CD4-positive, alpha-beta T cell treated with Interferon gamma for 1 hour (primary cell): ENCODE measurements at regions not wholly inside any gene's neighbourhood (a gene's known extent, or its start where the extent isn't known, plus 50 kb on each side); places are given as distances from the start of the nearest gene placed in this dataset.
"Not testable (repeated sequence)": the region's sequence is repeated elsewhere in the genome, so short reads cannot be mapped to it uniquely, and the experiment has no call there.

Experiments used
- DNase-seq: peaks from one replicate; pipeline ENCODE4 v3.0.0-alpha.2; 2020

DNA sequence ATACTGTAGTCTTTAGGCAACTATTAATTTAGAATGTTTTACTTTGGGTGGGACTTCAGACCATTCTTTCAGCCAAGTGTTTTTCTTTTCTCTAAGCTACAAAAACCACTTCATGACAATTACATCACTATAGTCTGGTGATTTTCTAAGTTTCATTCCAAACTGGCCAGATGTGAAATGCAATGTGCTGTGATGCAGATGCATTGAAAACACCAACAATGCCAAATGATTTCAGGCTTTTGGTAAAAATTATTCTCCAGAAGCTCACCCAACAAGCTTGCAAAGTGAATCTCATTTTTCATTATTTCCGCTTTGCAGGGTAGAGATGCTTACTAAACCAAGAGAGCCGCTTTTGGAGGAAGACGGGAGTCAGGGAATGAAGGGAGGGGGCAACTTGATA, 118.4 kb upstream of the ANK3 start:
- DNase-seq, result no peak

DNA sequence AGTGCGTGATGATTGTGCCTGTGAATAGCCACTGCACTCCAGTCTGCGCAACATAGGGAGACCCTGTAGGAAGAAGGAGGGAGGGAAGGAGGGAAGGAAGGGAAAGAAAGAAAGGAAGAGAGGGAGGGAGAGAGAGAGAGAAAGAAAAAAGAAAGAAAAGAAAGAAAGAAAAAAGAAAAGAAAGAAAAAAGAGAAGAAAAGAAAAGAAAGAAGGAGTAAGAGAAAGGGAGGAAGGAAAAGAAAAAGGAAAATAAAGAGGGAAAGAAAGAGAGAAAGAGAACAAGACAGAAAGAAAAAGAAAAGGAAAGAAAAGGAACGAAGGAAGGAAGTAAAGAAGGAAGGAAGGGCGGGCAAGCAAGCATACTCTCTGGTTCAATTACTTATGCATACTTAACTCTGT, 112.9 kb upstream of the ANK3 start:
- no peak for DNase-seq

DNA sequence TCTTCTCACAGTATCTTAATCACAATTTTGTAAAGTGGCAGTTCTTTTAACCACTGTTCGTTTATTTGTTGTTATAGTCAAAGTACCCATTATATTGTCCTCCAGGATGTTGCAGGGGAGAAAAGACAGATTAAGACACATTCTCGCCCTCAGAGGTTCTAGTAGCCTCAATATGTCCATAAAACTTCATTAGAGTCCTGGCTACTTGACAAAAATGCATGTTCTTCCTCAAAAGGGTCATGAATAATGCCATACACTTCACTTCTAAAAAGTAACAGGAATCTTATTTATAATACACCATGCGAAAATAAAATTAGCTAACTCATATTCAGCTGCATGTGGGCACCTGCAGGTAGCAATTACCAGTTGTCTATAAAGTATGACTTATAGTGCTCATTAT, 109.3 kb upstream of the ANK3 start:
- DNase-seq, result no peak

DNA sequence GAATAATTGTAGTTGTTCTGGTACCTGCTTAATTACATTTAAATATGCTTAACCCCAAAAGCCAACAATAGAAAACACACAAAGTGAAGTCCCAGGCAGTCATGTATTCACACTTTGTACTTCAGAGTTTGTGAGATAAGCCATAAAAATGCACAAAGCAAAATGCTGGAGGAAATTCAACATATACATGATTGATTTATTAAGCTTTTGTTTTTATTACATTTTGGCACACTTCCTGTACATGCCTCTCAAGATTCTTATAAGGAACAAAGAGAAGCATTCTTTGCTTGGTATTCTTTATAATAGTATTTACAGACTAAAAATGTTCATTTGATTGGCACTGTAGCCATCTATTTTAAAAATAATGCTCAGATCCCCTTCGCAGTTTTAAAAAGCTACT, 107.7 kb upstream of the ANK3 start:
- DNase-seq, result no peak

DNA sequence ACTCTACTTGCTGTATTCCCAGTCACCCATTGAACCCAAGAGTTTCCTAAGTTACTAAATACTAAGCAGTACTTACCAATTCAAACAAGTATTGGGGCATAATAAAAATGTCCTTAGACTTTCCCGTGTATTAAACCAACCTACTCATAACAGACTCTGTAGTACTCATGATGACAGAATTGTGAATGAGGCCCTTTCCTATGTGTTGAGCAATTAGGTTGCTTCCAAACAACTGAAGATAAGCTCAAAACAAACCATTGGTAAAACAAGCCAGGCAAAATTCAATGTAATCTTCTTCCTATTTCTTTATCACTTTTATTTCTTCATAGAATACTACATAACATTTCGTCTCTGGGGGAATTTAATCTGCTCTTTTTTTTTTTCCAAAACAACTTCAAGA, 106.5 kb upstream of the ANK3 start:
- DNase-seq, result no peak

DNA sequence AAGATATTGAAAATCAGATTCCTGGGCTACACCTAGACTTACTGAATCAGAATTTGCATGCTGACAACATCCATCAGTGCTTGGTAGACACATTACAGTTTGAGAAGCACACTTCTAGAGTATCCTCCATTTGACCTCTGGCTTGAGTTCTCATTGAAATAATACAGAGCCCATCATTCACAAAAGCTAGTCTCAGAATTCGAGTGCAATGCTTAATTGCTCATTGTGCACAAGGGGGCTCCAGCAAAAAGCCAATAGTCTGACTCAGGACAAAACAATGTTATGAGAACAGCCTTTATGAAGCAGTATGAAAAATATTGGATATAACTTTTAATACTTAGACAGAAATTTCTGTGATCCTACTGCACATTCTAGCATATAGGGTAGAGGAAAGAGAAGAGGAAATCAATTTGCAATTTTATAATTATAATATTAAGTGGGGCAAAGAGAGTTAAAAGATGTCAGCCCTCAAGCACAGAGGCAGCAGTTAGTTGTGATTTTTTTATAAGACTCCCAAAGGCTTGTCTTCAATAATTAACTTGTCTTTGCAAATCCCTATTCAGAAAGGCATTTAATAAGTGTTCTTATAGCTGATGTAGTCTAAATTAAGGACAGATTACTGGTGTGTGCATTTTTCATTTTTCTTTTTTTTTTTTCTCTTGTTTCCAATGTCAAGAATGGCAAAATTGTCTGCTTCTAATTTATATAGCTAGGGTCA, 105.8 kb upstream of the ANK3 start:
- DNase-seq, result no peak

DNA sequence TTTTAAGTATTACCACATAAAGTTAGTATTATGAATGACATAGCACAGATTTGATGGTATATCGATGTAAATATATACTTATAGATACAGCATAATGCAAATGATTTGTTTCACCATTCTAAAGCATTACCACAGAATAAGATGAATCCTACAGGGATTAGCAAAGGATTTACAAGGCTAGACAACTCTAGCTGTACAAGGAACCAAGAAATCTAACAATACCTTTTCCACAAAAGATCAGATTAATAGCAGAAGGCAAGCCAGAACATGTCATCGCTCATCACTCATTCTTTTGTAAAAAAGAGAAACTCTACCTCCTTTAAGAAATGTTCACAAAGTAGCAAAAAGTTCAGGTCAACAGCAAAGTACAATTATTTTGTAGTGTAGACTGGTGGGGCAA, 105.1 kb upstream of the ANK3 start:
- no peak for DNase-seq

DNA sequence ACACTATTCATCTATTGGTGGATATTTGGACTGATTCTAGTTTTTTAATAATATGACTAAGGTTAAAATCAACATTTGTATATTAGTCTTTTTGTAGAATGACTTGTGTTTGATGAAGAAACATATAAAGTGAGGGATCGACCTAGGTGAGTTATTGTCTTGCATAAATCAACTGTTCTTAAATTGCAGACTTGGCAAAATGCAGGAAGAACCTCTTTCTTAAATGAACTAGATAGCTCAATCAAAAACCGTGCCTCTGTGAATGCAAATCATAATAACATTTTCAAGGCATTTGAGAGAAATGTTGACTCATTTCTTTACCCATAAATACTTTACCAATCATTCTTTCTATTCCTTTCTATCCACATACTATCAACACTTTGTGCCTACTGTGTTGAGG, 101.5 kb upstream of the ANK3 start:
- no peak for DNase-seq

DNA sequence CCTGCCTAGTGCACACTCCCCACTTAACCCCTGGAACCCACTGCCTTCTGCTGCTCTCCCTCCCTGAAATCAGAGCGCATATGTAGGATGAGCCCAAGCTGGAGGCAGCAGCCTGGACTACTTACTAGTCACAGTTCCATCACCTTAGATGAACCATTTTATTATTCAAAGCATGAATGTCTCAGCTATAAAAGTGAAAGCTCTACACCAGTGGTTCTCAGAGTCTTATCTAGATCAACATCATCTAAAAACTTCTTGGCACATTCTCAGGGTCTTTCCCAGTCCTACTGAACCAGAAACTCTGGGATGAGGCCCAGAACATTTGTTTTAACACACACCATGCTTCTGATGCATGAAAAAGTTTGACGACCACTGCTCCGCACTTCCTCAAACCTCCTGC, 100.3 kb upstream of the ANK3 start:
- no peak for DNase-seq

DNA sequence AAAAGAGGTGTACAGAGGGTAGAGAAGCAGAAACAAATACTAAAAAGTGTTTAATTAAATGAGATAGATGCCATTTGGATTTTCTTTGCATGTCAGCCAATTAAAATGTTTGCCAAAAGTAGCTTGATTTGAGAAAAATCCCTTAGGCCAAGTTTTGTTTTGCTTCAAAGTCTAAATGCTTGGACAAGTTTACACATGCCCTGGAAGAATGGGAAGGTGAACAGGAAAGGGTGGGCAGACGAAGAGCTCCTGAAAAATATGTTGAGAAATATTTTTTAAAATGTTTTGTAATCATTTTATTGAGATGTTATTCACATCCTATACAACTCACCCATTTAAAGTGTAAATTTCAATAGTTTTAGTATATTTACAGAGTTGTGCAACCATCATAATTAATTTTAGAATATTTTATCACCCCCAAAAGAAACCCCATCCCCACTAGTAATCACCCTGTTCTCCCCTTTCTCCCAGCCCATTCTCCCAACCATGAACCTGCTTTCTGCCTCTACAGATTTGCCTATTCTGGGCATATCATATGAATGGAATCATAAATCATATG, 98.5 kb upstream of the ANK3 start:
- DNase-seq, result no peak

DNA sequence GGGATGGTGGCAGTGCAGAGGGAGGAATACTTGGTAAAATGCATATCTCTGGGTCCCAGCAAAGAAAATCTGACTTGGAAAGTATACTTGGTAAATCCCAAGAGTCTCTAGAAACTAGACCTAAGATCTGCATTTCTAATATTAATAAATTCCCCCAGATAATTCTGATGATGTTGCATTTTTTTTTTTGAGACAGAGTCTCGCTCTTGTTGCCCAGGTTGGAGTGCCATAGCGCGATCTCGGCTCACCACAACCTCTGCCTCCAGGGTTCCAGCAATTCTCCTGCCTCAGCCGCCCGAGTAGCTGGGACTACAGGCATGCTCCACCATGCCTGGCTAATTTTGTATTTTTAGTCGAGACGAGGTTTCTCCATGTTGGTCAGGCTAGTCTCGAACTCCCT, 97.9 kb upstream of the ANK3 start:
- DNase-seq, result no peak

DNA sequence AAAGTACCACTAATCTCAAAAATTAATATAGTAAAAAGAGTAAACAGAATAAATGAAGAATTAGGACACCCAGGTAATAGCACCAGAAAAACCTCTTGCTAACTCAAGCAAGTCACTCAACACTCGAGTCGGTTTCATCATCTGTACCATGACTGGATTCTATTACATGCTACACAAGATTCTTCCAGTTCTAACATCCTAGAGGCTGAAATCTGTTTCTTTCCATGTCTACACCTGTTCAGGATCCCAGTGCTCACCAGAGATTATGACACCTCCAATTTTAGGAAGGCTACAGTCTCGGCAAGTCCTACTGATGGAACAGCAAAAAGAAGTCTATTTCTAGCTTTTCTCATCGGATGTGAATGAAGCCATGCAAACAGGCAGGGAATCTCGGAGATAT, 95.3 kb upstream of the ANK3 start:
- no peak for DNase-seq

DNA sequence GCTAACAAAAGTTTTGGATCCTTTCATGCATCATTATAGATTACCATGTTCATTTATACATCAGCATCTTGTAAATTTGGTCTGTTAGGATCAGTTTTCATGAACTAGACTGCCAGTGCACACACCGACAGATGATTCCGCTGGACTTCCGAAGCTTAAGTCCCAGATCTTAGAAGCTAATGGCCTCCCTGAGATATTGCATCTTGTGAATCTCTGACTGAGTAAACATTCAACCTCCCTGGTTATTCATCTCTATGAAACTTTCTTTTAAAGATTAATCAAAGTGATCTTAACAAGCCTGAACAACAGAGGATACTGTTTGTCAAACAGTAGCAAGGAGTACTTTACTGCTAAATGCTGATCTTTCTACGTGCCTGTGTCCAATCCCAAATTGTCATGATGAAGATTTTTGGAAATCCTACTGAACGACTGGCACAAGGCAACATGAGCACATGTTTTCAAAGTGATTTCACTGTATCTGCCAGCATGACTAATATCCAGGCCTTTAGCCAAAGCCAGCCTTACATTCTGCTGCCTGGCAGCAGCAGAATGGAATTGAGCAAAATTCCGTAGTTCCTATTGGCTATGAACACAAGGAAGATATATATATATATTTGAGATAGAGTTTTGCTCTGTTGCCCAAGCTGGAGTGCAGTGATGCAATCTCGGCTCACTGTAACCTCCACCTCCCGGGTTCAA, 91.3 kb upstream of the ANK3 start:
- no peak for DNase-seq

DNA sequence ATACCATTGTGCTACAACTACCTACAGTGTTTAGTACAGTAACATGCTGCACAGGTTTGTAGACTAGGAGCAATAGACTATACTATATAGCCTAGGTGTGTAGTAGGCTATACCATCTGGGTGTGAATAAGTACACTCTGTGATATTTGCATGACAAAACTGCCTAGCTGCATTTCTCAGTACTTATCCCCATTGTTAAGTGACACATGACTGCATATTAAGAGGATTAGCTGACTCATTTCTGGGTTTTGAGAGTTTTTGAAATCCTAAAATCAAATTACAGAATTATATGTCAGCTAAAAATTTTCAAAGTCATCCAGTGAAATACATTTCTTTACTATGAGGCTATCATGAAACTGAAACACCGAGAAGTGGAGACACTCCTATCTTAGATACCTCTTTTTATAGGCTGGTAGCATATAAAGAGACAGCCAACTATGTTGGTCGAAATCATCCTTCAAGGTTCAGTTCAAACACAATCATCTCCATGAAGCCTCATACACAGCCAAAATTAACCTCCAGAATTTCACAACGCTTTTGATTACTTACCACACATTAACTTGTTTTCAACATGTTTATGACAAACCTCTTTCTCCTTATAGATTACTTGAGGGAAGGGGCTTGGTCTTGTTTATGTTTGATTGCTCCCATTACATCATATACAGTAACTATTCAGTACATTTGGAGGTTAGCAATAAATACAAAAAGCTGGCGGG, 89.8 kb upstream of the ANK3 start:
- no peak for DNase-seq

DNA sequence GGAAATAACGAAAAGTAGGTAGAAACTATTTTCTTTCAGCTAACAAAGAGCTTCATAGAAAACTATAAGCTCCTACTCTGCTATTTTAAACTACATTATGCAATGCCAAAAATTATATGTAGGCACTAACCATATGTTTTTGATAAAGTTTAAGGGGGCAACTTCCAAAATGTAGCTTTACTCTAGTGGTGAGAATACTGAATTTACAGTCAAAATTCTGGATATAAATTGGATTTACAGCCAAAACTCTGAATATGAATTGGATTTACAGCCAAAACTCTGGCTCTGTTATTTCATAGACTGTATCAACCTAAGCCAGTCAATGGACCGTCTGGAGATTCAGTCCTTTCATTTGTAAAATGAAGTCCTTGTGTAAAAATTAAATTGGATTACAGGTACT, 86.8 kb upstream of the ANK3 start:
- no peak for DNase-seq

DNA sequence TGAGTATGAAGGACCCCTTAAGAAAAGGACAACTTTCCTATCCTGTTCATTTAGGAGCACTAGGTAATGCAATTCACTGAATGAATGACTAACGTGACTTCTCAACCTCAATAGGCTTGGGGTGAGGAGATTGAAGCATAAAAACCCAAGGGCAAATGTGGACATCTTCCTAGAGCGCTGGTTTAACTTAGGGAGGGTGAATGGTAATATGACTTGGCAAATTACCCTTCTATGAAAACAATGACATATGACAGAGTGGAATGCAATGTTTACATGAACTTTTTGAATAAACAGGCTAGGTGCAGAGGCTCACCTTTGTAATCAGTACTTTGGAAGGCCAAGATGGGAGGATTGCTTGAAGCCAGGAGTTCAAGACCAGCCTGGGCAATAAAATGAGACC, 83.9 kb upstream of the ANK3 start:
- no peak for DNase-seq

DNA sequence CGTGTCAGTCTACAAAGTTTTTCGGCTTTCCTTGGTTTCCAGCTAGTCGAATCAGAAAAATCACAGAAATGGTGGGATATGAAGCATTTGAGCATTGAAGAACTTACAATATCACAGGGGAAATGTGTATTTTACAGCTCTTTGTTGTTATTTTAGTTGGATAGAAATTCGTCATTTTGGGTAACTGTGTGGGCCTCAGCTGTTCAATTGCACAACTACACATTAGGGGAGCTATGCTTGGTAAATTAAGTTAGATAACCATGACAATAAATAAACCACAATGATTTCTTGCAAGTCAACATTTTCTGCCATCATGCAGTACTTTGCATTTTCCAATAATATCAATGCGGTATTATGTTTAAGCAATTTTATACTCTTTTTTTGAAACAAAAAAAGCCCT, 80.4 kb upstream of the ANK3 start:
- DNase-seq, result no peak

DNA sequence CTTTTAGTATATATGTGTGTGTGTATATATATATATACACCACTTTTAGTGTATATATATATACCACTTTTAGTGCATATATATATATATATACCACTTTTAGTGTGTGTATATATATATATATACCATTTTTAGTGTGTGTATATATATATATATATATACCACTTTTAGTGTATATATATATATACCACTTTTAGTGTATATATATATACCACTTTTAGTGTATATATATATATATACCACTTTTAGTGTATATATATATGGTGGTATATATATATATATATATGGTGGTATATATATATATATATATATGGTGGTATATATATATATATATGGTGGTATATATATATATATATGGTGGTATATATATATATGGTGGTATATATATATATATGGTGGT, 79.5 kb upstream of the ANK3 start:
- not testable (repeated sequence) for DNase-seq

DNA sequence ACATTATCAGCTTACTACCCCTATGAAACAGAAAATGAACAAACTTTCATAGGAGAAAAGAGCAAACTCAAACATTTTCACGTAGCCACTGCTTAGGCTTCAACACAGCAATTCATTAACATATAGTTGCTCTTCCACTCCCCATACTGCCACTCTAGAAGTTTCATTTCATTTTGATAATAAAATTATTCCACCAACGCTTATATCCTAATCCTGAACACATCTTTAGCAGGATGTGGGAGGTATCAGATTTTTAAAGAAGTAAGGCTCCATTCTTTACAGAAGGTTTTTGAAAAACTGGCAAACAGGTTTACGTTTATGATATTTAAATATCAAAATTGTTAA, 77.5 kb upstream of the ANK3 start:
- DNase-seq, result no peak

DNA sequence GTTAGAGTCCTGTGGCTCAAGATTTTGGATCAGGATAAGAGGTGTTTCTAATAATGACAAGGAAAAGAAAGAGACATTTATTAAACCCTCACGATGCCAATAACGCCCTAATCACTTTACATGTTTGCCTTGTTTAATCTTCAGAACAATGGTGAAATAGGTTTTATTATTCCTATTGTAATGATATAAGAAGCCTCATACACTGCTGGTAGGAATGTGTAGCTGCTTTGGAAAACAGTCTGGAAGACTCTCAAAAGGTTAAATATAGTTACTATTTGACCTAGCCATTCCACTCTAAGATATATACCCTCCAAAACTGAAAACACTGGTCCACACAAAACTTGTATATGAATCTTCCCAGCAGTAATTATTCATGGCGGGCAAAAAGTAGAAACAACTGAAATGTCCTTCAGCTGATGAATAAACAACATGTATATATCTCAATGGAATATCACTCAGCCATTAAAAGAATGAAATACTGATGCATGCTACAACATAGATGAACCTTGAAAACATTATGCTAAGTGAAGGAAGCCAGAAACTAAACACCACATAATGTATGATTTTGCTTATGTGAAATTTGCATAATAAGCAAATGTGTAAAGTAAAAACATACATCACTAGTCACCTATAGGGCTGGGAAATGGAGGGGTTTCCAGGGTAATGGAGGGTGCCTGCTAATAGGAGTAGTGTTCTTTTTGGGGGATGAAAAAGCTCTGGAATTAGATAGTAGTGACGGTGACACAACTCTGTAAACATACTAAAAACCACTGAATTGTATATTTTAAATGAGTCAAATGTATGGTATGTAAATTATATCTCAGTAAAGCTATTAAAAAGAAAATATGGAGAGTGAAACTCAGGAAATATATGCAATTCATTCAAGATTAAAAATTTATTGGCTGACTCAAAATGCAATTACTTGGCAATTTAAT, 76.9 kb upstream of the ANK3 start:
- DNase-seq, result no peak

DNA sequence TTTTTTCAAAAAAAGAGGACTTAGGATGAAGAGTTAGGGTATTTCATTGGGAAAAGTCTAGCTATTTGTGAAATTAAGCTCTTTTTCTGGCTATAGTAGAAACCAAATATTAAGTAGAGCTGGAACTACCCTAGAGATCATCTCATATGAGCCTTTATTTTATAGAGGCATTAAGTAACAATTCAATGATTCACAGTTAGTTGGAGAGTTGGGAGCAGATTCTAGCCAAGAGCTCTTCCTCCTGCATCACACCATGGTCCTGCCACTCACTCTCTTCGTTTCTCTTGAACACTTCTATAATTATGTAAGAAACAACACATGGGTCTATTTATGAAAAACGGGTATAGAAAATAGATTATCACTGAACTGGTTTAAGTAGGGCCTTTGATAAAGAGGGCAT, 76.1 kb upstream of the ANK3 start:
- DNase-seq, result no peak

DNA sequence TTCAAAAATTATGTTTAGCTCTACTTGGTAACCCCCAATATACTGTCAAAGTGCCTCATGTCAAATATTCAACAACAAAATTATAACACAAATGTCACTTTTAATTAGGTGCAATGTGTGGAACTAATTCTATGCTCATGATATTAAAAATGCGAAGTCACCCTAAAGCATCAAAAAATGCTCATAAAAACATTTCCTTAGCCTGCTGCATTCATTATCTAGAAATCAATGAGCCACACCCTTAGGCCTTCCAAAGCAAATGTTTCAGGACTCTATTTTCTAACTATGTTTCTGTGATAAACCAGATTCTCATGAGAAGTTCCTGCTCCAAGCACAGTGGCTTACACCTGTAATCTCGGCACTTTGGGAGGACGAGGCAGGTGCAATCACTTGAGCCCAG, 75.0 kb upstream of the ANK3 start:
- no peak for DNase-seq

DNA sequence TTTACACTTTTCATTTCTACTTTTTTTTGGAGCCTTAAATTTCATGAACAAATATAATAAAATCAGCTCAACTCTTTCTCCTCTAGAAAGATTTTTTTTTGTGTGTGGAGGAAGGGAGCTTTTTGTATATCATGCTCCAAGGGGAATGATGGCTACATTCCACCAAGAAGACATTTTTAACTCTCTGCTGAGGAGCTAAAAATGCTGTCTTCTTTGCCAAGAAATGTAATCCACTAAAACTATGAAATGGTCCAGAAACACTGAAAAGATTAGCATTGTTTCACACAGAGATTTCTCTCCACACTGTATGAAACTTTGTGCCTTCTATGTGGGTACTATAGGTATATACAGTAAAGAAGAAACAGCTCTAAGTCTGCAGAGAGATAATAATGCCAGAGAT, 74.1 kb upstream of the ANK3 start:
- no peak for DNase-seq
